IgD-negative memory B cell (primary cell): ENCODE measurements at regions not wholly inside any gene's neighbourhood (a gene's known extent, or its start where the extent isn't known, plus 50 kb on each side); places are given as distances from the start of the nearest gene placed in this dataset.
A peak's percentile ranks its signal among the peaks of the same experiment; 100 is the strongest.

Experiments
- H3K27ac Mint-ChIP-seq, 3 donors: one replicate each; pipeline ENCODE4 v1.8.0; 2020 to 2022; ENCODE audit warnings: mild to moderate bottlenecking in 3 of 3, mixed read lengths in 3 of 3, moderate library complexity in 1 of 3
- H3K27me3 Mint-ChIP-seq: one replicate; pipeline ENCODE4 v1.8.0; 2021; ENCODE audit warnings: mixed read lengths
- H3K36me3 Mint-ChIP-seq: one replicate; pipeline ENCODE4 v1.8.0; 2020; ENCODE audit warnings: mild to moderate bottlenecking, mixed read lengths
- H3K4me1 Mint-ChIP-seq, 3 donors: one replicate each; pipeline ENCODE4 v1.8.0; 2020 to 2022; ENCODE audit warnings: mixed read lengths in 3 of 3, mild to moderate bottlenecking in 1 of 3
- H3K4me3 Mint-ChIP-seq, 4 donors: one replicate each; pipeline ENCODE4 v1.8.0; 2020 to 2022; ENCODE audit warnings: mild to moderate bottlenecking in 4 of 4, mixed read lengths in 4 of 4, moderate library complexity in 3 of 4
- H3K9me3 Mint-ChIP-seq, 3 donors: one replicate each; pipeline ENCODE4 v1.8.0; 2020 to 2021; ENCODE audit warnings: mixed read lengths in 3 of 3, mild to moderate bottlenecking in 1 of 3

- no peaks in the 10 kb centered on the region for H3K27me3 Mint-ChIP-seq
- H3K27ac Mint-ChIP-seq: no peak overlapping the region
- no peaks in the 10 kb centered on the region for H3K36me3 Mint-ChIP-seq
- no peak overlapping the region for H3K4me3 Mint-ChIP-seq
- H3K4me1 Mint-ChIP-seq: no peaks in the 10 kb centered on the region
- H3K9me3 Mint-ChIP-seq: peaks cover 0 to 5% (median 0%) of the 10 kb centered on the region in 3 donors
Observed at GRCh38 chr3:35929158-35929557, 289.8 kb downstream of the ARPP21 start.

- Mint-ChIP-seq H3K9me3 (no peaks in the 10 kb centered on the region), H3K4me1 (no peaks in the 10 kb centered on the region), H3K27me3 (no peaks in the 10 kb centered on the region), H3K36me3 (no peaks in the 10 kb centered on the region), H3K27ac (no peak overlapping the region), H3K4me3 (peak overlapping the region in 1 of 4 donors; percentile 57)
Observed at GRCh38 chr3:35931867-35932266, 292.5 kb downstream of the ARPP21 start.

- Mint-ChIP-seq H3K27ac (no peak overlapping the region), H3K9me3 (no peaks in the 10 kb centered on the region), H3K4me1 (no peaks in the 10 kb centered on the region), H3K4me3 (no peak overlapping the region), H3K27me3 (no peaks in the 10 kb centered on the region), H3K36me3 (no peaks in the 10 kb centered on the region)
Observed at GRCh38 chr3:35932995-35933394, 293.7 kb downstream of the ARPP21 start.

- Mint-ChIP-seq H3K36me3 (no peaks in the 10 kb centered on the region), H3K27ac (no peak overlapping the region), H3K9me3 (peaks cover 0 to 1% (median 0%) of the 10 kb centered on the region in 3 donors), H3K4me3 (no peak overlapping the region), H3K27me3 (no peaks in the 10 kb centered on the region), H3K4me1 (no peaks in the 10 kb centered on the region)
Observed at GRCh38 chr3:35936571-35936970, 297.2 kb downstream of the ARPP21 start.

GRCh38 chr3:35944926-35945710, 305.8 kb downstream of the ARPP21 start:
- no peaks in the 10 kb centered on the region for H3K36me3 Mint-ChIP-seq
- no peak overlapping the region for H3K4me3 Mint-ChIP-seq
- no peaks in the 10 kb centered on the region for H3K4me1 Mint-ChIP-seq
- H3K27ac Mint-ChIP-seq: no peak overlapping the region
- H3K9me3 Mint-ChIP-seq: peaks cover 0 to 1% (median 0%) of the 10 kb centered on the region in 3 donors
- no peaks in the 10 kb centered on the region for H3K27me3 Mint-ChIP-seq

- no peaks in the 10 kb centered on the region for H3K36me3 Mint-ChIP-seq
- no peaks in the 10 kb centered on the region for H3K27me3 Mint-ChIP-seq
- no peak overlapping the region for H3K27ac Mint-ChIP-seq
- no peaks in the 10 kb centered on the region for H3K9me3 Mint-ChIP-seq
- no peak overlapping the region for H3K4me3 Mint-ChIP-seq
- no peaks in the 10 kb centered on the region for H3K4me1 Mint-ChIP-seq
Observed at GRCh38 chr3:35946121-35946853, 307.0 kb downstream of the ARPP21 start.

- Mint-ChIP-seq H3K36me3 (no peaks in the 10 kb centered on the region), H3K27ac (no peak overlapping the region), H3K4me3 (no peak overlapping the region), H3K27me3 (no peaks in the 10 kb centered on the region), H3K9me3 (no peaks in the 10 kb centered on the region), H3K4me1 (no peaks in the 10 kb centered on the region)
Observed at GRCh38 chr3:35946854-35947515, 307.7 kb downstream of the ARPP21 start.

GRCh38 chr3:35950021-35950420, 310.7 kb downstream of the ARPP21 start:
- no peak overlapping the region for H3K4me3 Mint-ChIP-seq

GRCh38 chr3:35954413-35954812, 315.1 kb downstream of the ARPP21 start:
- H3K36me3 Mint-ChIP-seq: no peaks in the 10 kb centered on the region
- H3K4me3 Mint-ChIP-seq: no peak overlapping the region
- peaks cover 4% of the 10 kb centered on the region for H3K27me3 Mint-ChIP-seq
- no peaks in the 10 kb centered on the region for H3K4me1 Mint-ChIP-seq
- H3K27ac Mint-ChIP-seq: no peak overlapping the region
- peaks cover 0 to 3% (median 0%) of the 10 kb centered on the region in 3 donors for H3K9me3 Mint-ChIP-seq

More at GRCh38 chr3:35950021-35950420, 310.7 kb downstream of the ARPP21 start:
- Mint-ChIP-seq H3K36me3 (no peaks in the 10 kb centered on the region), H3K9me3 (no peaks in the 10 kb centered on the region), H3K4me1 (no peaks in the 10 kb centered on the region), H3K27me3 (no peaks in the 10 kb centered on the region), H3K27ac (no peak overlapping the region)

GRCh38 chr3:35965908-35966307, 326.6 kb downstream of the ARPP21 start:
- Mint-ChIP-seq H3K9me3 (no peaks in the 10 kb centered on the region), H3K4me3 (no peak overlapping the region), H3K4me1 (peaks cover 3 to 5% (median 5%) of the 10 kb centered on the region in 3 donors), H3K27ac (no peak overlapping the region), H3K36me3 (no peaks in the 10 kb centered on the region), H3K27me3 (peaks cover 3% of the 10 kb centered on the region)

GRCh38 chr3:35966629-35967464, 327.5 kb downstream of the ARPP21 start:
- H3K27ac Mint-ChIP-seq: no peak overlapping the region

GRCh38 chr3:35968043-35968622, 328.8 kb downstream of the ARPP21 start:
- Mint-ChIP-seq H3K36me3 (no peaks in the 10 kb centered on the region), H3K9me3 (no peaks in the 10 kb centered on the region), H3K4me1 (peaks cover 3 to 5% (median 5%) of the 10 kb centered on the region in 3 donors), H3K27ac (peak overlapping the region in 1 of 3 donors; percentile 27), H3K4me3 (no peak overlapping the region), H3K27me3 (peaks cover 3% of the 10 kb centered on the region)

More at GRCh38 chr3:35966629-35967464, 327.5 kb downstream of the ARPP21 start:
- Mint-ChIP-seq H3K9me3 (no peaks in the 10 kb centered on the region), H3K27me3 (peaks cover 3% of the 10 kb centered on the region), H3K4me3 (no peak overlapping the region), H3K36me3 (no peaks in the 10 kb centered on the region), H3K4me1 (peaks cover 3 to 5% (median 5%) of the 10 kb centered on the region in 3 donors)

- peaks cover 3% of the 10 kb centered on the region for H3K27me3 Mint-ChIP-seq
- no peaks in the 10 kb centered on the region for H3K36me3 Mint-ChIP-seq
- H3K9me3 Mint-ChIP-seq: no peaks in the 10 kb centered on the region
- peaks cover 3 to 5% (median 5%) of the 10 kb centered on the region in 3 donors for H3K4me1 Mint-ChIP-seq
- H3K27ac Mint-ChIP-seq: no peak overlapping the region
- H3K4me3 Mint-ChIP-seq: no peak overlapping the region
Observed at GRCh38 chr3:35969406-35969805, 330.1 kb downstream of the ARPP21 start.

GRCh38 chr3:35970793-35971192, 331.5 kb downstream of the ARPP21 start:
- H3K9me3 Mint-ChIP-seq: no peaks in the 10 kb centered on the region
- H3K27ac Mint-ChIP-seq: no peak overlapping the region
- no peak overlapping the region for H3K4me3 Mint-ChIP-seq

More at GRCh38 chr3:35970793-35971192, 331.5 kb downstream of the ARPP21 start:
- Mint-ChIP-seq H3K36me3 (no peaks in the 10 kb centered on the region), H3K27me3 (peaks cover 3% of the 10 kb centered on the region), H3K4me1 (peaks cover 3 to 5% (median 5%) of the 10 kb centered on the region in 3 donors)
